Left cardiac atrium (tissue), 4 donors: ENCODE measurements at regions not wholly inside any gene's neighbourhood (a gene's known extent, or its start where the extent isn't known, plus 50 kb on each side); places are given as distances from the start of the nearest gene placed in this dataset.
"Not testable (repeated sequence)": the region's sequence is repeated elsewhere in the genome, so short reads cannot be mapped to it uniquely, and the experiment has no call there.

Experiments used
- ATAC-seq, 2 donors: fragments of 200-7000 bp; cut with Tn5 transposase; one replicate each; pipeline ENCODE4 v1.9.1; 2020; ENCODE audit warnings: mild to moderate bottlenecking in 2 of 2, moderate library complexity in 2 of 2
- DNase-seq: peaks from one replicate; pipeline ENCODE4 v3.0.0-alpha.2; 2020
- intact Hi-C, 2 donors: fragments of 100-400 bp; cut with DNase I; formaldehyde crosslinking; loops; one replicate each; pipeline versions ENCODE4 v1.14.1 to v1.15.1; 2022 to 2023
- donor health status: DM: no; HTN: yes; CAD: no.
- donor health status: DM: no; HTN: yes; CAD: no; lungs with severe emphysema.
- donor health status: DM: yes; HTN: yes; CAD: no.
- donor health status: Dilated cardiomyopathy.

DNA sequence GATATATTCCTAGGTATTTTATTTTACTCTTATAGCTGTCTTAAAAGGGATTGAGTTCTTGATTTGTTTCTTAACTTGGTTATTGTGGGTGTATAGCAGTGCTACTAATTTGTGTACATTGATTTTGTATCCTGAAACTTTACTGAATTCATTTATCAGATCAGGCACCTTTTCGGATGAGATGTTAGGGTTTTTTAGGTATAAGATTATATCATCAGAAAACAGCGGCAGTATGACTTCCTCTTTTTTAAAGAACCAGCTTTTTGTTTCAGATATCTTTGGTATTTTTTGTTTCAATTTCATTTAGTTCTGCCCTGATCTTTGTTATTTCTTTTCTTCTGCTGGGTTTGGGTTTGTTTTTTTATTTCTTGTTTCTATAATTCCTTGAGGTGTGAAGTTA lies 382.4 kb upstream of the ADGRB3 start:
- DNase-seq (no peak), ATAC-seq (no peak)
- intact Hi-C loops, result no loop called here

DNA sequence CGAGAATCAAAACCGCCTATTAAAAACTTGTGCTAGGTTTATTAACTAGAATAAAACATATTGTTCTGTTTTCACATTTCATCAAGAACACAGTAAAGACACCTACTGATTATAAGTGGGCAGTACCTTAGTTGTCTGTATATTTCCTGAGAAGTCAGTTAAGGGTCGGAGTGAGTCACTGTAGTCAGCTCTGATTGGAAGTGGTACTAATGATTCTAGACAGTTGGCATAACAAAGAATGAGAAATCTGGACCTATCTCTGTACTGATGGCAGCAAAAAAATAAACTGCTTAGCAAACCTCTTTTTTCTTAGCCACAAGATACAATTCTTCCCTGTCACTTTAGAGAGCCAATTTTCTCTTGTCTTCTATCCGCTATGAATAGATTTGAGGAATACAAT lies 387.3 kb upstream of the ADGRB3 start:
- intact Hi-C loops, result no loop called here
- ATAC-seq (no peak), DNase-seq (no peak)

DNA sequence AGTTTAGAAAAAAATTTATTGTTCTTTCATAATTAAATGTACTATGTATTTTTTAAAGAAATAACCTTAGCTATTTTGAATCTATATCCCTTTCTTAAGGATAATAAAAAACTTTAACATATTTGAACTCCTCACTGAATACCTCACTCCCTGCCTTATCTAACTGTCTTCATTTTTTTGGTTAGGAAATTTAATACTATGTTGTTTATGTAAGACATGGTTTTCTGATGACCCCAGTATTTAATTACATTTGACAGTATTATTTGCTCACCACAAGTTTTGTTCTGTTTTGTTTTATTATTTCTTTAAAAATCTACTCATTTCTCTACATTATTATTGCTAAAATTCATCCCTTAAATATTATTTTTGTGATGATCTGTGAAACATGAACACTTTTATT lies 394.4 kb upstream of the ADGRB3 start:
- DNase-seq (no peak), ATAC-seq (no peak)
- intact Hi-C loops, result no loop called here

DNA sequence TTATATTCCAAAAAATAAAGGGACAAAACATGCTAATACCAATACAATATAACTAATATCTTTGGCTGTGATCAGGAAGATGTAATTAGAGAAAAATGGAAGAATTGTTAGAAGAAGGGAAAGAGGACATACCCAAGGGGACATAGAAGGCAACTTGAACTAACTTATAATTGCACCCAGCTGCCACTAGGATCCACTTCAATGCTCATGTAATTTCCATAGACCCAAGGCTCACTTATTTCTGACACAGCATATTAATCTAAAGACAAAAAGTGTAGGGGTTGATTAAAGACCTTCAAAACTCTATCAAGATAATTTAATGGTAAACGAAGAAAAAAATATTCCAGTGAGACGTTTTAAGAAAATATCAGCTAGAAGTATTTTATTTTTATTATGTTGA lies 396.0 kb upstream of the ADGRB3 start:
- ATAC-seq, result no peak
- intact Hi-C loops, result no loop called here
- no peak for DNase-seq

DNA sequence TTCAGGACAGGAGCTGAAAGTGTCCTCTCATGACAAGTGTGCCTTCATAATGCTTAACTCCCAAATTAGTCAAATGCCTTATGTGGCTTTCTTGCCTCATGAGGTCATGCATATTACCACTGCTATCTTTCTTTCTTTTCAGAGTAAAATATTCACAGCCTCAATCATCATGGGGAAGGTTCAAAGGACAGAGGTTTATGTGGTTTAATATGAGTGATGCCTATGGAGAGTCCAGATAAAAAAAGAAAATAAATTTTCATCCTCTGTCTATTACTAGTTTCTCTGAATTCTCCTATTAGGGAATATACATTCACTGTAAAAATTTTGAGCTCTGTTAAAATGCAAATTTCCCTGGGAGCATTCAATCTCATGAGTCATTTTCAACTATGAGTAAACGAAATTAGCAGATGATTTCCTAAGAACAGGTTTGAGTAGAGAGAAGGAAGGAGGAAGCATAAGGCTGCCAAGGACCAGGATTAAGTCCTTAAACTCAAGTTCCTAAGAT lies 396.9 kb upstream of the ADGRB3 start:
- intact Hi-C loops, result no loop called here
- DNase-seq, result no peak
- no peak for ATAC-seq

DNA sequence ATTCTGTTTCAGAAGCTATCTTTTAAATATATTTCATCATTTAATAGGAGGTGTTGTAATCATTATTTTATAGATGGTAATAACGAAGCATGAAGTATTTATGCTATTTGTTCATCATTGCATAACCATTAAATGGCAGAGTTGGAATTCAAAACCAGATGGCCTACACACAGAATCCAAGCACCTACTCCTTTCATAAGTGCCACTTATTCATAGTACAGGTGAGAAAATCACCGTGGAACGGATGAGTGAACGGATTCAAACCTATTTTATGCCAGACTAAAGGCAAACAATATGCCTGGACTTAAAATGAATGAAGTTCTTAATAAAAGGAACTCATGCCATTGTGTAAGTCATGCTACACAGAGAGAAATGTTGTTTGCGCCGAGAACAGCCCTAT lies 397.9 kb upstream of the ADGRB3 start:
- no peak for ATAC-seq
- DNase-seq, result no peak
- intact Hi-C loops, result no loop called here

DNA sequence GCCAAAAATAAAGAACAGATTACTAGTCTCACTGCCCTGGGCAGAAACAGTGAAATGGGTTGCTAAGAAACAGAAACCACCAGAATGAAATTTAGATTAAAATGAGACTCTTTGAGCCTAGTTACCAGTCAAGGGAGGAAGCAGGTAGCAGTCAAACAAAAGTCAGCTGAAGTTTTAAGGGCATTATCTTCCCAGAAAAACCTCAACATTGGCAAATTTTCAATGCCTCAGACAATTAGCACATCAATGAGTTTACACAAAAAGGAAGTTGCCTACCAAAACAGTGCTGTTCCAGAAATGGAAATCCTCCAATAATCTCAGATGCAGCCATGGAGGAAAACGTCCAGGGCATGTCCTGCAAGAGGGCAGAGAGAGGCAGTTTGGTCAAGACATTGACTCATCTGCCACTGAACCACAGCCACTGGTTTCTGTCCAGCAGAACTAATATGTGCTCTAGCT lies 399.7 kb upstream of the ADGRB3 start:
- intact Hi-C loops, result no loop called here
- DNase-seq (no peak), ATAC-seq (no peak)

DNA sequence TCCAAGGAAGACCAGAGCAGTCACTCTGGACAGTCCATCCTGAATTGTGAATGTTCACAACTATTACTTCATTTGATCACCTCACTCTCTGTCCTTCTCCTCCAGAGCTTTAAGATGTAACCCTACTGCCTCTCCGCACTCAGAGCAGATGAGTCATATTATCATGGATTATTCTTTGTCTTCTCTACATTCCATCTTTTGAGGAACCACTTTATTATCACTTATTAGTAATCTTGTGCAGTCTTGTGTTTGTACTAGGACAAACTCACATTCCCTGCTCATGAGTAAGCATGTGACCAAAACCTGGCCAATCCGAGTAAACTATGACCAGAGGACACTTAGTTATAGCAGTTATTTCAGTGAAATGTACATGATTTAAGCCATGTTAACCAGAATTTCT lies 401.5 kb upstream of the ADGRB3 start:
- intact Hi-C loops, result no loop called here
- DNase-seq, result no peak
- ATAC-seq, result no peak

DNA sequence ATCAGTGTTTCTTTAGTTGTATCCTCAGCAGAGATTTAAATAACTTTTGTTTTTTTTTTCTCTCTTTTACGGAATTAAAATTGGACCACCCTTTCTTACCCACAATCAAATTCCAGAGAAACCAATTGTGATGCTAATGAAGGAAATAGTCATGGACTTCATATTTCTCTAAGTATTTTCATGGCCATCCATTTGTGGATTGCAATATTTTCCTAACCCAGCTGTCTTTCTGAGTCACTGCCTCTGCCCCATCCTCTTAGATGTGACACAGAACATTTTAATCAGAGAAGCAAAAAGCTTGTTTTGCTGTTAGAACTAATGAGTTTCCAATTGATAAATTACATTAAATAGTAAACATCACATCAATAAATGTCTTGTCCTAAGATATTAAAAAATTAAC lies 405.5 kb upstream of the ADGRB3 start:
- intact Hi-C loops, result no loop called here
- DNase-seq (no peak), ATAC-seq (no peak)

DNA sequence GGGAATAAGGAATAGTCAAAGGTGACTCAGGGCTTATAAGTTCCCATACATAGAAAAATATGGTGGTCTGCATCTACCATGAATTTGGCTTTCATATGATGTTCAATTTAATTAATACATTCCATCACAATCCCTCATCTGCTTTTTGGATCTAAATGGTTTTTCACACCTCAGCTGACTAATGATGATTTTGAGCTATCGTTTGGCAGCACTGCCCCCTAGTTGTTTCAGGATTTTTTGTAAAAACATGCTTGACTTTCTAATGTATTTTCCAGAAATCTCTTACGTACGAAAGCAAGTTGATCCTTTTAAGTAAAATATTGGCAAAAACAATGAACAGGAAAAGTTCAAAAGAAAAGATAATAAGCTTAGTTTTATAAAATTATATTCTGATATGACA lies 408.6 kb upstream of the ADGRB3 start:
- ATAC-seq (no peak), DNase-seq (no peak)
- intact Hi-C loops, result no loop called here

DNA sequence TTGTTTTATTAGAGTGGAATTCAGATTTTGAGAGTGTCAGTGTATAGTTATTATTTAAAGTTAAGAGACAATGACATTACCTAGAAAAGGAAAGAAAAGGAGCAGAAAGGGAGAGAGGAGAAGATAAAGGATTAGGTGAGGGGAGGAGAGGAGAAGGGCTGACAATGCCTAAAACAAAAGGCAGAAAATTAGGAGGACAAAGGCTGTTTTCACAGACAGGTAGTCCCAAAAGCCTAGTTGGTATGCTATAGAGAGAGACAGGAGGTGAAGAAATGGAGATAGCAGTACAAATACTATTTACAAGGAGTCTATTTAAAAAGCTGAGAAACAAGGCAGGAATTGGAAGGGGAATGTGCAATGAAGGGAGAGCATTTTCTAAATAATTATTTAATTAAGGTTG lies 409.4 kb upstream of the ADGRB3 start:
- intact Hi-C loops, result no loop called here
- ATAC-seq (no peak), DNase-seq (no peak)

DNA sequence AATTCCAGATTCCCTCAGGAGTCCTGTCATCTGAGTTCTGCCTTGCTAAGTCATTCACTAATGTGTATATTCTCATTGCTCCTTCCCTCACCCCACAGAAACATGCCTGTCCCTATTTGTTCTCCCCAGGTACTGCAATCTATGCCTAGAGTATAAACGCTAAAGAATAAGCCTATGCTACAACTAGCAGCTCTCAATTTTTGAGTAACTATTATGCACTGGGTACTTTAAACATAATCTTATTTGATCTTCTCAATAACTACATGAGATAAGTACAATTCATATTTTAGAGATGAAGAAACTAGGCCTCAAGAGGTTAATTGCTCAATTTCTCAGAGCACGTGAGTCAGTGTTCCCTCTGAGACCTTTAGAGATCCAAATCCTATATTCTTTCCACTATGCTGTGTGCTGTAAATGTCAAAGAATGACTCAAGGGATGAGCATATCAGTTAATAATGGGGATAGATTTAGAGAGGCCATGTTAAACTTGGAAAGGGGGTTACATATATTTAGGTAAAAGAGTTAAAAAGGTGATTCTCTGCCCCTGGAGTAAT lies 423.8 kb upstream of the ADGRB3 start:
- intact Hi-C loops, result no loop called here
- no peak for ATAC-seq
- no peak for DNase-seq

DNA sequence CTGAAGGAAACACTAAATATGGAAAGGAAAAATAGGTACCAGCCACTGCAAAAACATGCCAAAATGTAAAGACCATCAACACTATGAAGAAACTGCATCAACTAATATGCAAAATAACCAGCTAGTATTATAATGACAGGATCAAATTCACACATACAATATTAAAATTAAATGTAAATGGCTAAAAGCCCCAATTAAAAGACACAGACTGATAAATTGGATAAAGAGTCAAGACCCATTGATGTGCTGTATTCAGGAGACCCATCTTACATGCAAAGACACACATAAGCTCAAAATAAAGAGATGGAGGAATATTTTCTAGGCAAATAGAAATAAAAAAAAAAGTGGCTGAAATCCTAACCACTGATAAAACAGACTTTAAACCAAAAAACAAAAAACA lies 427.5 kb upstream of the ADGRB3 start:
- intact Hi-C loops, ATAC-seq, DNase-seq: not testable (repeated sequence)

DNA sequence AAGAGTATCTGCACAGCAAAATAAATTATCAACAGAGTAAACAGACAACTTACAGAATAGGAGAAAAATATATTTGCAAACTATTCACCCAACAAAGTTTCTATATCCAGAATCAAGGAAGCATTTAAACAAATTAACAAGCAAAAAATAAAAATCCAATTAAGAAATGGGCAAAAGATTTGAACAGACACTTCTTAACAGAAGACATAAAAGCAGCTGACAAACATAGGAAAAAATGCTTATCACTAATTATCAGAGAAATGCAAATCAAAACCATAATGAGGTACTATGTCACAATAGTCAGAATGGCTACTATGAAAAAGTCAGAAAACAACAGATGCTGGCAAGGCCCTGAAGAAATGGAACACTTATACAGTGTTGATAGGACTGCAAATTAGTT lies 434.2 kb upstream of the ADGRB3 start:
- no peak for ATAC-seq
- intact Hi-C loops, result no loop called here

DNA sequence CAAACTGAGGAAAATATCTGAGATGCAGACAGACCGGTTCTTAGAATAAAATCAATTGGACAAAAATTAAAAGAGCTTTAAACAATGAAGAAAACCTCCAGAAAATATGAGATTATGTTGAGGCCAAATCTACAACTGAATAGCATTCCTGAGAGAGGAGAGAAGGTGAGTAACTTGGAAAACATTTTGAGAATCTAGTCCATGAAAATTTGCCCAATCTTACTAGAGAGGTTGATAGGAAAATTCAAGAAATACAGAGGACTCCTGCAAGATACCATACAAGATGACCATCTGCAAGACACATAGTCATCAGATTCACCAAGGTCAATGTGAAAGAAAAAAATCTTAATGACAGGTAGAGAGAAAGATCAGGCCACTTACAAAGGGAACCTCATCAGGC lies 437.7 kb upstream of the ADGRB3 start:
- intact Hi-C loops, result no loop called here
- no peak for ATAC-seq
- no peak for DNase-seq

More for the DNA sequence above, 434.2 kb upstream of the ADGRB3 start:
- DNase-seq, result no peak

DNA sequence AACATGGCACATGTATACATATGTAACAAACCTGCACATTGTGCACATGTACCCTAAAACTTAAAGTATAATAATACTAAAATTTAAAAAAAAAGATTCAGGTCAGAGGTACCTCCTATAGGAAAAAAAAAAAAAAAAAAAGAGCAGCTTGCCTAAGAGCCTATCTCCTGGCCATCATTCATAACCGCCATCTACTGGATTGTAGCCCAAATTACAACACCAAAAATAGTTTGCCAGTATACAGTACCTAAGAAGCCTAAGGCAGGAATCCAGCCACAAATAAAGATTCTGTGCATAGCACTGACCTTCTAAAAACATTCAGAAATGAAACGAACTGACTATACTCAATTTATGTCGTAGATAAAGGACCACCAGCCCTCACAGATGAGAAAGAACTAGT lies 438.4 kb upstream of the ADGRB3 start:
- ATAC-seq (no peak), DNase-seq (no peak)
- intact Hi-C loops, result no loop called here

DNA sequence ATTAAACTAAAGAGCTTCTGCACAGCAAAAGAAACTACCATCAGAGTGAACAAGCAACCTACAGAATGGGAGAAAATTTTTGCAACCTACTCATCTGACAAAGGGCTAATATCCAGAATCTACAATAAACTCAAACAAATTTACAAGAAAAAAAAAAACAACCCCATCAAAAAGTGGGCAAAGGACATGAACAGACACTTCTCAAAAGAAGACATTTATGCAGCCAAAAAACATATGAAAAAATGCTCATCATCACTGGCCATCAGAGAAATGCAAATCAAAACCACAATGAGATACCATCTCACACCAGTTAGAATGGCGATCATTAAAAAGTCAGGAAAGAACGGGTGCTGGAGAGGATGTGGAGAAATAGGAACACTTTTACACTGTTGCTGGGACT lies 439.3 kb upstream of the ADGRB3 start:
- DNase-seq, intact Hi-C loops, ATAC-seq: not testable (repeated sequence)

DNA sequence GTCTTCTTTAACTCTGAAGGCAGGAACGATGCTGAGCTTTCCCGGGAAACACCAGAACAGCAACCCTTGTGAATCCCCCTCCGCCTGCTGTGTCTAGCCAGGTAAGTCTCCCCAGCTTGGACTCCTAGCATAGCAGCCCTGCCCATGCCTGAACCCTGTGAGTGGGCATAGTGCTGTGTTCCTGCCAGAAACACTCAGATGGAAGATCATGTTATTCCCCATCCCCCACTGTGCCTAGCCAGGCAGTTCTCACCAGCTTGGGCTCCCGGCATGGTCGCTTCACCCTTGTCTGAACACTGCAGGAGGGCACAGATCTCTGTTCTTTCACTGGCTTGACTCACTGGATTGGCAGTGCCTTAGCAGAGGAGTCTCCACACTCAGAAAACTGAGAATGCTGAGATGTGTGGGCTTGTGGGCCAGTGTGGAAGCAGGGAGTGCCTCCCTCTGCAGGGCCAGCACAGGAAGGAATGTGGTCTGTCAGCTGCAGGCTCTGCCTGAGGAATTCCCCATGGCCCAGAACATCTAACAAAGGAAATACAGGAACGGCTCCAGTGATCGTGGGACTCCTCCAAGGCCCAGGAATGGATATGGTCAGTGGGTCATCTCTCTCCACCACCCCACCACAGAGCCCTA lies 440.1 kb upstream of the ADGRB3 start:
- intact Hi-C loops, result no loop called here
- no peak for DNase-seq
- no peak for ATAC-seq

DNA sequence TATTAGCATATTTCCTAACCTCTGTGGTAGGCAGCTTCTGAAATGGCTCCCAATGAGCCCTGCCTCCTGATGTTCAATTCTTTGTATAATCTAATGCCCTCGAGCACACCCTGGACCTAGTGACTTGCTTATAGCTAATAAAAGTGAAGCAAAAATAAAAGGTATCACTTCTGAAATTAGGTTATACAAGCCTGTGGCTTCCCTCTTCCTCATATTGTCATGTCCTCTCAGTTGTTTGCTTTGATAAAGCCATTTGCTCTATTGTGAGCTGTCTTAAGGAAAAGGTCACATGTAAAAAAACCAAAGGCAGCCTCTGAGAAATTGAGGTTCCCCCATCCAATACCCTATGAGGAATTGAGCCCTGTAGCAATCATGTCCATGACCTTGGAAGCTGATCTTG lies 442.1 kb upstream of the ADGRB3 start:
- intact Hi-C loops, result no loop called here
- DNase-seq (no peak), ATAC-seq (no peak)

DNA sequence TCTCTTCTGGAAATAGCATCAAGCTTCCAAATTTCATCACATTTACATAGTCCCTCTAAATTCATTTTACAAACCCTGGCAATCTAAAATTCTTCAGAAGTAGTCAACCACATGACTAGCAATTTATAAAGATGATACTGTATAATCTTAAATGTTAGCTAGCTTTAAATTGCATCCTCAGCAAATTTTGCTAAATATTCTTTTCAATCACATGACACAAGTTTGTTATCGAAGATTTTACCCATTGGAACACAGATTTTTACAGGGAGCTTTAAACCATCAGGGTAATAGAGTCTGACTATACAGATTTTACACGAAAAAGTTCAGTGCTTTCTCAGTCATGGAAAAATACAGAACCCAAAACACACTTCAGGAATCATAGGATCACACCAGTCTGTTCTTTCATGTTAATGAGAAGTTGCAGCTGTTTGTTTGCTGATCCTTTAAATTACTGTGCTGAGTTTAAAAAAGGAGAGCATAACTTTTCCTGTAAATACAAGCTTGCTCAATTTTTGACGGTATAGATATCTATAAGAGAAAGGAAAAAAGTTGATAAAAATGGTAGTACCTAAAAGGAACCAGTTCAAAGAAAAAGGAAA lies 445.8 kb upstream of the ADGRB3 start:
- no peak for DNase-seq
- intact Hi-C loops, result no loop called here
- no peak for ATAC-seq

DNA sequence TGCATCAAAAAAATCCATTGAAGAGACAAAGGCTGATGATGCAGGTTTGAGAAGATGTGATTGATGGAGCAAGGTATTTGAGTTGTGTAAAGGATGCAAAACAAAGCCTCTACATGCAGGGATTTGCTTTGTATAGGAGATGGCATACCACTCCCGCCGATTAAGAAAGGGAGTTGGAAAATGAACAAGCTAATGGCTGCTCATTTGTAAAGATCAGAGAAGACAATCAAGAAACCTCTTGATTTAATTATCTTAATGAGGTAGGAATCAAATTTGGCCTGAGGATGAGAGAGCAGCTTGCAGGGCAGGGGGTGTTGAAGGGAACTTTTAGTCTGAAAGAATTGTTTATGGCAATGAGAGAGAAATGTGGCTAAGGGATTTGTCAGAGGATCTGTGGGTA lies 448.2 kb upstream of the ADGRB3 start:
- intact Hi-C loops, result no loop called here
- no peak for ATAC-seq
- no peak for DNase-seq
